Ishikawa (cell line): ENCODE measurements at regions not wholly inside any gene's neighbourhood (a gene's known extent, or its start where the extent isn't known, plus 50 kb on each side); places are given as distances from the start of the nearest gene placed in this dataset.

ENCODE experiments used
- CEBPB ChIP-seq: IDR thresholded peaks from 2 replicates; pipeline ENCODE4 v1.6.1; 2012
- EGR1 ChIP-seq: IDR thresholded peaks from 2 replicates; pipeline ENCODE4 v1.6.1; 2012
- FOXM1 ChIP-seq: IDR thresholded peaks from 2 replicates; pipeline ENCODE4 v1.6.1; 2012; ENCODE audit warnings: low read depth, borderline replicate concordance
- RAD21 ChIP-seq: IDR thresholded peaks from 2 replicates; pipeline ENCODE4 v1.6.1; 2012; ENCODE audit warnings: low read depth
- TAF1 ChIP-seq: IDR thresholded peaks from 2 replicates; pipeline ENCODE4 v1.6.1; 2012; ENCODE audit warnings: low read depth, mild to moderate bottlenecking
- TCF12 ChIP-seq: IDR thresholded peaks from 2 replicates; pipeline ENCODE4 v1.6.1; 2012; ENCODE audit warnings: low read depth
- ZBTB7A ChIP-seq: IDR thresholded peaks from 2 replicates; pipeline ENCODE4 v1.6.1; 2012; ENCODE audit warnings: low read depth
- TF ChIP-seq, protein P1 (sequence below): IDR thresholded peaks from 2 replicates; pipeline ENCODE4 v1.6.1; 2012; ENCODE audit warnings: low read depth, mild to moderate bottlenecking

- TF ChIP-seq TAF1: no peak
- TF ChIP-seq ZBTB7A: no peak
- TF ChIP-seq CEBPB: no peak
- no peak for TF ChIP-seq FOXM1
- TF ChIP-seq EGR1: no peak
- TF ChIP-seq TCF12: no peak
- TF ChIP-seq, protein P1, sequence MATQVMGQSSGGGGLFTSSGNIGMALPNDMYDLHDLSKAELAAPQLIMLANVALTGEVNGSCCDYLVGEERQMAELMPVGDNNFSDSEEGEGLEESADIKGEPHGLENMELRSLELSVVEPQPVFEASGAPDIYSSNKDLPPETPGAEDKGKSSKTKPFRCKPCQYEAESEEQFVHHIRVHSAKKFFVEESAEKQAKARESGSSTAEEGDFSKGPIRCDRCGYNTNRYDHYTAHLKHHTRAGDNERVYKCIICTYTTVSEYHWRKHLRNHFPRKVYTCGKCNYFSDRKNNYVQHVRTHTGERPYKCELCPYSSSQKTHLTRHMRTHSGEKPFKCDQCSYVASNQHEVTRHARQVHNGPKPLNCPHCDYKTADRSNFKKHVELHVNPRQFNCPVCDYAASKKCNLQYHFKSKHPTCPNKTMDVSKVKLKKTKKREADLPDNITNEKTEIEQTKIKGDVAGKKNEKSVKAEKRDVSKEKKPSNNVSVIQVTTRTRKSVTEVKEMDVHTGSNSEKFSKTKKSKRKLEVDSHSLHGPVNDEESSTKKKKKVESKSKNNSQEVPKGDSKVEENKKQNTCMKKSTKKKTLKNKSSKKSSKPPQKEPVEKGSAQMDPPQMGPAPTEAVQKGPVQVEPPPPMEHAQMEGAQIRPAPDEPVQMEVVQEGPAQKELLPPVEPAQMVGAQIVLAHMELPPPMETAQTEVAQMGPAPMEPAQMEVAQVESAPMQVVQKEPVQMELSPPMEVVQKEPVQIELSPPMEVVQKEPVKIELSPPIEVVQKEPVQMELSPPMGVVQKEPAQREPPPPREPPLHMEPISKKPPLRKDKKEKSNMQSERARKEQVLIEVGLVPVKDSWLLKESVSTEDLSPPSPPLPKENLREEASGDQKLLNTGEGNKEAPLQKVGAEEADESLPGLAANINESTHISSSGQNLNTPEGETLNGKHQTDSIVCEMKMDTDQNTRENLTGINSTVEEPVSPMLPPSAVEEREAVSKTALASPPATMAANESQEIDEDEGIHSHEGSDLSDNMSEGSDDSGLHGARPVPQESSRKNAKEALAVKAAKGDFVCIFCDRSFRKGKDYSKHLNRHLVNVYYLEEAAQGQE: no peak
- TF ChIP-seq RAD21: no peak
These were observed 739.6 kb upstream of the SLIT2 start for GRCh38 chr4:19512086-19512485.
